SW 1271 (cell line): ENCODE measurements at regions not wholly inside any gene's neighbourhood (a gene's known extent, or its start where the extent isn't known, plus 50 kb on each side); places are given as distances from the start of the nearest gene placed in this dataset.
"Not testable (repeated sequence)": the region's sequence is repeated elsewhere in the genome, so short reads cannot be mapped to it uniquely, and the experiment has no call there.

Source experiments
- DNase-seq, 2 experiments: peaks; one replicate each; lab custom pipeline; 2025; lab: John Stamatoyannopoulos, UW

DNA sequence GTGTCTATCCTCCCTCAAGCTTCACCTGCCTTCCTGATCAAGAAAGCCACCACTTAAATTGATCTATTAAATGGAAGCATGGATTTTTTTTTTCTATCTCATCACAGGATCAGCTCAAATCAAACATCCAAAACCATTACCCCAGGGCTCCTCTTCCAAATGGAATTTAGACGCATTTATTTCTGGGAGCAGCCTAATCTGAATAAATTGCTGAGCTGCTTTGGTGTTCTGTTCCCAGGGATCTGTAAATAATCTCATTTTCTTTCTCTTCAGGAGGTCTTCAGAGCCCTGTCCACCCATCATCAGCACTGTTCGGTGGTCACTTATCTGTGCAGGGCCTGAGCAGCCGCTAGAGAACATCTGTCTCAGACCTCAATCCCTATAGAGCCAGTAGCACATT lies 695.4 kb upstream of the TMEM132C start:
- DNase-seq, result no peak

DNA sequence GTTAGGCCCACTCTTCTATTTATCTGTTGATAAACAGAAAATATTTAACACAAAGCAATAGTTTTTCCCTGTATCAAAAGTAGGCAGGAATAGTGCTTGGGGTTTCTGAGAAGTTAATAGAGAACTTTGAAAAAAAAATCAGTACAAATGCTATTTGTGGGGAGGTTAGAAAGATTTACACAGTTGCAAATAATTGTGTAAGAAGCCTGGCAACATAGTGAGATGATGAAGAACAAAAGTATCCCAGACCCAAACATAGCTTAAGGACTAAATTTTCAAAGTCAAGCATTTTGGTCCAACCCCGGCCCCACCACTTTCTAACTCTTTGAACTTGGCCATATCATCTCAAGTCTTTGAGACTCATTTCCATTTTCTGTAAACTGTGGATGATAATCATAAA lies 687.5 kb upstream of the TMEM132C start:
- no peak for DNase-seq

DNA sequence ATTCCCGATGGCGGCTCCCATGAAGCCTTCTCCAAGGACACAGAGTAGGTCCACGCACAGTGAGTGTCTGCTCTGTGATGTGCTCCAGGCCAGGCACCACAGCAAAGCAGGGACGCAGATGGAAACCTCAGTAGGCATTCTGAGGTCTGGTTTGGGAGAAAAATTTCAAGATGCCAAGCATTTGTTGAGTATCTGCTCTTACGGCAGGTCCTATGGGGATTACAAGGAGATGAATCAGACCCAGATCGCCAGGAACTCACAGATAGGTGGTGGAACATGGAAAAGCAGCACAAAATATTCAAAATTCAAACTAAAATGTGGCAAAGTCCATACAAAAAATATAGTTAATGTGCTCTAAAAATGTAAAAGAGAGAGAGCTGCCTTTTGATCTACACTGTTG lies 684.9 kb upstream of the TMEM132C start:
- no peak for DNase-seq

DNA sequence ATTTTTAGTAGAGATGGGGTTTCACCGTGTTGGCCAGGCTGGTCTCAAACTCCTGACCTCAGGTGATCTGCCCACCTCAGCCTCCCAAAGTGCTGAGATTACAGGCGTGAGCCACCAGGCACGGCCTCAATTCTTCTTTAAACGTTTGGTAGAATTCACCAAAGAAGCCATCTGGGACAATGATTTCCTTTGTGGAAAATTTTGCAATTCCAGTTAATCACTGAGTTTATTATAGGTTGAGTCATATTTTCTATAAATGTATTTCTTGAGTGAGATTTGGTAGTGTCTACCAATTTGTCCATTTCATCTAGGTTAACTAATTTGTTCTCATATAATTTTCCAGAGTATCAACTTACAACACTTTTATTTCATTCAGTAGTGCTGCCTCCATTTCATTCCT lies 683.9 kb upstream of the TMEM132C start:
- no peak for DNase-seq

DNA sequence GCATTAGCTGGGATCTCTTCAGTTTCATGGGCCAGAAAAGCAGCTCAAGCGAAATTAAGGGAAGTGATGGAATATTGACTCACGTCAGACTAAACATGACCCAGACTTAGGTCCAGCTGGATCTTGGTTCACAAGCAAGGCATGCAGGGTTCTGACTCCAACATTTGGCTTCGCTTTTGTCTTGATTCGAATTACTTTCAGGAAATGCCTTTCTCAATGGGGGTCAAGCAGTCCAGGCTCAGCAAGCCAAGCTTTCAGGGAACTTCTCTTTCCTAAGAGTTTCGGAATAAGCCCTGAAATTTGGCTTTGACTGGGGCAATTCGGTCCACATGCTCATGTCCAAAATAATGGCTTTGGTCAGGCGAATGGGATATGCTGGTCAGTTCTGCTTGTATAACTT lies 678.7 kb upstream of the TMEM132C start:
- no peak for DNase-seq

DNA sequence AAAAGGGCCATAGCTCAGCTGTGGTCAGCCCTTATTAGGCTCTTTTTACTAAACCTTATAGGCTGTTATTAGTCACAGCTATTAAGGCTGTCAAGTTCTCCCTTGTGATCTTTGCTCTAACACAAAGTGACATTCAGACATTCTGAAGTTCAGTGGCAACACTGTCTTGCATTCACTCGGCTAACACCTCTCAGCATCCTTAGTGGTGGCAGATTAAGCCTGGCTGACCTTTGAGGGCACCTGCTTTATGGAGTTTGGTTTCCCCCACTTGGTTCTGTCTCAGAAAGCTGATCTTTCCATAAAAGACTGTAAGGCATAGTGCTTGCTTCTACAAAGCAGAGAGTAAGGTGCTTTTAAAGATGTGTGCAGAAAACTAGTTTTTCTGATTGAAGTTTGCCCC lies 677.4 kb upstream of the TMEM132C start:
- DNase-seq, result no peak

DNA sequence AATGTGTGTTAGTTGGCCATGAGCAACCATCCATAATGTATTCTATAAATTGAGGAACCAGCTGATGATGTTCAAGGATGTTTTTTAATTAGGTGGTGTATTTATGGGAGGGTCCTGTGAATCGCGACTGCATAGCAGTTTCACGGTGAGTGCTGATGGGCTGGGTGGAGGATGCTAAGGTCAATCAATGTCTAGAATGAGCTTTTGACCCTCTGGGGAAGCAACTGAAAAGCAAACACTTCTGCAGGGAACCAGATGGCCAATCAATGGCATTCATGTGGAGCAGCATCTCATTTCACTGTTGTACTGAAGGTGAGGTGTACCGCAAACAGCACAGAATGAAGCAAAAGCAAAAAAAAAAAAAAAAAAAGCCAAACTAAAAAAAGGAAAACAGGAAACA lies 676.1 kb upstream of the TMEM132C start:
- no peak for DNase-seq

DNA sequence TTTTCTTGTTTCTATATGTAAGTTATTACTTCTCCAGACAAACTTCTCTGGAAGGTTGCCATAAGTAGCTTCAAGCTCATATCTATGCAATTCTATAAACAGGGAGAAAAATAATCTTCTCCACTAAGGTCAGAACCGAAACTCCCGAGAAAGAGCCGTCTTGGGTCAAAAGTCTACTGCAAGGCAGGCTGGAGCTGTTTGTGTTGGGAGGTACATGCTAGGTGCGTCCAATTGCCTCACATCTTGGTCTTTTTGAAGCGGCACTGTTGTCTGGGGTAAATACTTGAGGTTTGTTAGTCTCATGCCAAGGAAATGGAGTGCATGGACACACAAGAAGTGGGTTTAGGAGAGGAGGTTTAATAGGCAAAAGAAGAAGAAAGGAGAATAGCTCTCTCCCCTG lies 674.7 kb upstream of the TMEM132C start:
- DNase-seq, result no peak

DNA sequence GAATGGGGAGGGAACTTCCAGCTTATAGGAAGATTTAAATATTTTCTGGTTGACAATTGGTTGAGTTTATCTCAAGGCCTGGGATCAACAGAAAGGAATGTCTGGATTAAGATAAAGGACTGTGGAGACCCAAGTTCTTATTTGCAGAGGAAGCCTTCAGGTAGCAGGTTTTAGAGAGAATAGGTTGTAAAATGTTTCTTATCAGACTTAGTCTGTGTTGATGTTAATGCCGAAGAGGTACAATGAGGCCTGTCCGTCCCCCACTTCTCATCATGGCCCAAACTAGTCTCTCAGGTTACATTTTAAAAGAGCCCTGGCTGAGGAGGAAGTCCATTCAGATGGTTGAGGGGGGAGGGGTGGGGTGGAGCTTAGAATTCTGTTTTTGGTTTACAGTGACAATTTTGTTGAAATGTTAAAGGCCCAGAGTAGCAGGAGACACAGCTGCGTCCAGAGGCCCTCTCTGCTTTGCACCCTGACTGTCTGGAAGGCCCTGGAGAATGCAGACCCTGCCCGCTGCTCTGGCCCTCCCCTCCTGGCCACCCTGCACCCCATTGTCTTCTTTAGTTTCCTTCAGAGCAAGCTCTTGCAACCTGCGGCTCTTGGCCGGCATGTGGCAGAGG lies 672.5 kb upstream of the TMEM132C start:
- DNase-seq, result no peak

DNA sequence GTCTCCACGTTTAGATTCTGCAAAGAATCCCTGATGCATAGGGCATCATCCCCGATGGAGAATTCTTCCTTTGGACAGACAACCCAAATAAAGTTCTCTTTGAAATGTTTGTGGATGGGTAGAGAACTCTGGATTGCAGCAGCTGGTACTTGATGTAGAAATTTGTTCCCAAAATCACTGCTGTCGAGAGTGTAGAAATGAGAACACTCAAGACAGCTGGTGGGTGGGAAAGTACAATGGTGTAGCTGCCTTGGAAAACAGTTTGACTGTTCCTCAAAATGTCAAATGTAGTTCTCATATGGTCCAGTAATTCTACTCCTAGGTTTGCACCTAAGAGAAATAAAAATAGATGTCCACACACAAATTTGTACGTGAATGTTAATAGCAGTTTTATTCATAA lies 671.5 kb upstream of the TMEM132C start:
- no peak for DNase-seq

DNA sequence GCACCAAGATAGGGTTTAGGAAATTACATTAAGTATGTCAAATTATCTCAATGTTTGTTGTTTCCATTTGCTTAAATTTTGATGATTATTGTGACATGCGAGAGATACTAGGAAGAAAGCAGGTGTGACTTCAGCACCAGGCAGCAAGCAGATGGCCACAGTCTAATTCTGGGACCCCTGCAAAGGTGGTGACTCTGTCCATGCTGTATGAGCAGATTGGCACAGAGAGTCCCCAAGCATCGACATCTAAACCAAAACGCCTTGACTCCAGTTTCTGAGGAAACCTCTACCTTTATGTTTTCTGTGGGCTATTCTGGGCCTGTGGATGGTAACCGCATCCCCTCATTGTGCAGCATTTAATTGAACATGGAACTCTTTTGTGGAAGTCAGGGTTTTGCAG lies 670.1 kb upstream of the TMEM132C start:
- DNase-seq, result no peak

DNA sequence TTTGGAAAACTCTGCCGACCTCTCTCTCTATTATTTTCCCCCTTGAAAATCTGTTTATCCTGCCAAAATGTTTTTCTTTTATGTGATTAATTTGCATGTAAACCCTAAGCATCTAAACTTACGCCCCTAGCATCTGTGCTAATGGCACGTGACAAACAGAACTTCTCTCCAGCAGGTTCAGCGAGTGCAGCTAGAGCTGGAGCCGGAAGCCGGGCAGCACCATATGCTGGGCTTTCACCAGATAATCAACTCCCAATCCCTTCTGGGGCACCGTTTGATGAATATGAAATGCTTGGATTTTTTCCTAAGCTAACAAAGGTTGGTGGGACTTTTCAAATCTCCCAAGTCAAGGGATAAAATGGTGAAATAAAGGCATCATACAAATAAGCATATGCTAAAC lies 667.5 kb upstream of the TMEM132C start:
- DNase-seq, result no peak

DNA sequence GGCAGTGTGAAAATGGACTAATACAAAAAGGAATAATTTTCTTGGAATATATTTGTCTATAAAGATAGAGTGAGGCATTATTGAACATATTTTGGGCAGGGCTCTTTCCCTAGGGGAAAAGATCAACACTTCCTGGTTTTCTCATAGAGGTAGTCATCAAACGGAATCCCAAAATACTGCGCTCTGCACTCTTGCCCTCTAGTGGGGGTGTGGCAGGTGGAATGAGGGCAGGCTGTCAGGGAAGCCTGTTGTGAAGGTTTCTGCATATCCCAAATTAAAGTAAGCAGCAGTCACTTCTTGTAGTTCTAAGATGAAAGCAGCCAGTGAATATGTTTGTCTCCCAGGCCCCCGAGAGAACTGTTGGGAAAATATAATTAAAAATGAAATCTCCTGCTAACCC lies 666.8 kb upstream of the TMEM132C start:
- DNase-seq, result no peak

DNA sequence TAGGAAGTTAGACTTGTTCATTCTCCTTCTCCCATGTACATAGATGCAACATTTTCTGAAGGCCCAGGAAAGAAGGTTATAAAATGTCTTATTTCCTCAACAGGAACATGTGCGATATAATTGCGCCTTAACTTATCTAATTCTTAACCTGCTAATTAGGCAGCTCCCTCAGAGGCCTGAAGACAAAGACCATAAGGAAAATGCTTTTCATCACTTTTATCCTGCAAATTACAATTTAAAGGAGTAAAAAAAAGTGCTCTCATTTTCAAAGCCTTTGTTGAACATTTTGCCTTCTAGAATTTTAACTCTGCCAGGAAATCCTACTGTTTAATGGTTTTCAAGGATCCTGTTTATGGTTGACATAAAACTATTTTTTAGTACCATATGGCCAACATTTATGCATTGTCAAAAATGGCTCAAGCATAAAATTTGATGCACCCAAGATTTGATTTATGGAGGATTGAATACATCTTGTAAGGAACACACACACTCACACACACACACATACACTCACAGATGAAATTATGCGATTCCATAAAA lies 660.4 kb upstream of the TMEM132C start:
- no peak for DNase-seq

DNA sequence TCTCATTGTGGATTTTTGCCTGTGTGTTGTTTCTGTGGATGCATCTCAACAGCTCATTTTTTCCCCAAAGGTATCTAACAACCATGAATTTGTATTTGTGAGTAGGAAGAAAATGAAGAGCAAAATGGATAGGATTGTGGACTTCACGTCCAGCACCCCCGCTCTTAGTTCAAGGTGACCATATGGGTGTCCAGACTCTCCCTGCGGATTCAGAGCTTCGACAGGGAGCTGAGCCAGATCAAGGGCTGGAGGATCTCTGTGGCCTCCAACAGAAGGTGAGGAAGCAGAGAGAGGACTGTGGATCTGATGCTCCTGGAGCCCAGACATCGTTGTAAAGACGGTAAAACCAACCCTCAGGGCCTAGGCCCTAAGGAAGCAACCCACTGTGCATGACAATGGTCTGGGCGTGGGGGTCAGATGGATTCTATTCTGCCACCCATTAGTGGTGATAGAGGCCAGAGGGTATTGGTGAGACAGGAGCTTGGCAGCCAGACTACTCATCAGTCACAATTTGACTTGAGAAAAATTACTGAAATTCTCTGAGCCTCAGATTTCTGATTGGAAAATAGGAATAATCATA lies 659.7 kb upstream of the TMEM132C start:
- DNase-seq, result no peak

DNA sequence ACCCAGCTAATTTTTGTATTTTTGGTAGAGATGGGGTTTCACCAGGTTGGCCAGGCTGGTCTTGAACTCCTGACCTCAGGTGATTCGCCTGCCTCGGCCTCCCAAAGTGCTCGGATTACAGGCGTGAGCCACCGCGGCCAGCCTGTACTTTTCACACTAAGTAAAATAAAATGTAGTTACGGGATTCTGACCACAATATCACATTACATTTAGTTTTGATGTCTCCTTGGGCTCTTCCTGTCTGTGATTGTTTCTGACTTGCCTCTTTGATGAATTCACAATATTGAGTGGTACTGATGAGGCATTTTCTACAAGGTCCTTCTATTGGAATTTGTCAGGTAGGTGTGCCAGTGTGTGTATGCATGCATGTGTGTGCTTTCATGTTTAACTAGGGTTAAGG lies 658.6 kb upstream of the TMEM132C start:
- not testable (repeated sequence) for DNase-seq

DNA sequence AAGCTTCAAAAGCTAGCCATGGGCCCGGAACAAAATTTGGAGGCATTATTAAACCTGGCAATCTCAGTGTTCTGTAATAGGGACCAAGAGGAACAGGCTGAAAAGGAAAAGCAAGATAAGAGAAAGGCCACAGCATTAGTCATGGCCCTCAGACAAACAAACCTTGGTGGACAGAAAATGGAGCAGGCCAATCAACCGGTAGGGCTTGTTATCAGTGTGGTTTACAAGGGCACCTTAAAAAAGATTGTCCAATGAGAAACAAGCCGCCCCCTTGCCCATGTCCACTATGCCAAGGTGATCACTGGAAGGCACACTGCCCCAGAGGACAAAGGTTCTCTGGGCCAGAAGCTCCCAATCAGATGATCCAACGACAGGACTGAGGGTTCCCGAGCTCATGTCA lies 653.9 kb upstream of the TMEM132C start:
- no peak for DNase-seq

DNA sequence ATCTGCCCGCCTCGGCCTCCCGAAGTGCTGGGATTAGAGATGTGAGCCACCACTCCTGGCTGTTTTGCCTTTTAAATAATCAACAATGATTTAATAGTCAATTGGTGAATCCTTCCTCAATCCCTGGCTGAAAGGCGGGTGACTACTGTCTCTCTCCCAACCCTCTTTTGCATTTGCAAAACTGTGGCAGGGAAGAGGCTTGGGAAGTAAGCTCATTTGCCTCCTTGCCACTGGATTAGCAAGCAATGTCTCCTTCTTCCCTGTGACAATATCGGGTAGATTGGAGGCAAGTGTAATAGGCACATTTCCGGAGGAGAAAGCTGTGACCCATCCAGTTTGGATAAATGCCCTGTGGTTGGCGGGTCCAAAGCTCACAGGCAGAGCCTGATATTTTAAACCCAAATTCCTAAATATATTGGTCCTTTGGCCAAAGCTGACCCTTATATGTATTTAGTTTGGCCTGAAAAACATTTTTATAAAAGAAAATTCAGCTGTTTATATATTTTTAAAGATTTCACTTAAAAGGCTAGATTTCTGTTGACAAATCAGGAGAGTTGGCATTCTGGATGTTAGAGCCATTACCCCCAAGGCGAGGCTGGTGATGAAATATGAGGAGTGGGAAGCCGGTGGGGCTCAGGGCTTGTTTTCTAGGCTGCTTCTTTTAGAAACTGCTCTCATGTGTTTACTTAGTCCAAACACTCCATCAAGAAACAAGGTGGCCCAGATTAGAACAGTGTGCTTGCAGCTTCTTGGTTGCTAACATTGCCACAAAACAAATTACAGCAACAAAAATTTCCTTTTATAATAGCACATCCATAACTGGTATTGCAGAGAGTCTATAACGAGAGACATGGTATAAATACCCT lies 646.9 kb upstream of the TMEM132C start:
- DNase-seq, result no peak

DNA sequence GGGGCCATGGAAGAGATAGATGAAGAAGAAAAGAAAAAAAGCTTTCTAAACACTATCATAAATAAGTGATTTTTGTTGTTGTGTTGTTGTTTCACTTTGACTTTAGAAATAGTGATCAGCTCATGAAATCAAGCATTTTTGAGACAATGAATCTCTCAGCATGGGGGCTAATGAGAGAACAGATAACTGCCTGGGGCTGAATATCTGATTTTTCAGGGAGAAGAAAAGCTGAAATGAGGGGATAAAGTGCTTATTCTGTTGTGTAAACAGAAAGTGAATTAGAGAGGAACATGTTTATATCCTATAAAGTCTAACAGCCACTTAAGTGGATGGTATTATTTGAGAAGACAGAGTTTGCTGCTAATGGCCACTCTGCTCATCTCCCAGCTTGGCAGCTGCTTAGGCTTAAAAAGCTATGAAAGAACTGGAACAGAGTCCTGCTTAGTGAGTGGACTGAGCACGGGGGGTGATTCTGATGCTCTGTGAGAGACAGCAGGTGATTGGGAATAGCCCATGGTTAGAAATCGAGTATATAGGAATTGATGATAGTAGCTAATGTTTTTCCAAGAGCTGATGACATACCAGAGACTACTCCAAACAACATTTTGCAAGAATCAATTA lies 646.1 kb upstream of the TMEM132C start:
- DNase-seq, result no peak

DNA sequence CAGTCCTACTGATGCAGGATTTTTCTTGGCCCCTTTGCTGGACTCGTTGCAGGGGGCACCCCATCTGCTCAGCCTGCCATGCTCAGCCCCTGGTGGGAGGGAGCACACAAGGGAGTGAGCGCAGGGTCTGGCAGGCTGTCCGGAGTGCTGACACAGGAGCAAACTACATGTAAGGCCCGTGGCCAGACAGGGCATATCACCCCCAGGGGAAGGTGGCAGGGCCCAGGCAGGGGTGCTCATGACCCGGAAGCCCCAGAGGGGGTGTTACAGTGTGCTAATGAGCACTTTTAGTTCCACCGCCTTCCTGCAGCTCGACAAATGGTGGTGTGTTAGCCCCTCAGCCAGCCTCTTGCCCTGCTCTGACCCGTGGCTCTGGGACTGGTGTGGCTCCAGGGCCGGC lies 645.6 kb upstream of the TMEM132C start:
- no peak for DNase-seq

DNA sequence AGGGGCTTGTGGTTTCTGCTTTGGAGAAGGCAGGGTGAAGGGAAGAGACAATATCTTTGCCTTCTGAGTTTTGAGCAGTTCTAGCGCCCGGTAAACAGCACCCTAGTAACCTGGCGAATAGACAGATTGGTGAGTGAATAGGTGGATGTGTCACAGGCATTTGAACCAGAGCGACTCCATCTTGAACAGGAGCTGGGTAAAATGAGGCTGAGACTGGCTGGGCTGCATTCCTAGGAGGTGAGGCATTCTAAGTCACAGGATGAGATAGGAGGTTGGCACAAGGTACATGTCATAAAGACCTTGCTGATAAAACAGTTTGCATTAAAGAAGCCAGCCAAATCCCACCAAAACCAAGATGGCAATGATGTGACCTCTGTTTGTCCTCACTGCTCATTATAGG lies 643.6 kb upstream of the TMEM132C start:
- DNase-seq, result no peak

DNA sequence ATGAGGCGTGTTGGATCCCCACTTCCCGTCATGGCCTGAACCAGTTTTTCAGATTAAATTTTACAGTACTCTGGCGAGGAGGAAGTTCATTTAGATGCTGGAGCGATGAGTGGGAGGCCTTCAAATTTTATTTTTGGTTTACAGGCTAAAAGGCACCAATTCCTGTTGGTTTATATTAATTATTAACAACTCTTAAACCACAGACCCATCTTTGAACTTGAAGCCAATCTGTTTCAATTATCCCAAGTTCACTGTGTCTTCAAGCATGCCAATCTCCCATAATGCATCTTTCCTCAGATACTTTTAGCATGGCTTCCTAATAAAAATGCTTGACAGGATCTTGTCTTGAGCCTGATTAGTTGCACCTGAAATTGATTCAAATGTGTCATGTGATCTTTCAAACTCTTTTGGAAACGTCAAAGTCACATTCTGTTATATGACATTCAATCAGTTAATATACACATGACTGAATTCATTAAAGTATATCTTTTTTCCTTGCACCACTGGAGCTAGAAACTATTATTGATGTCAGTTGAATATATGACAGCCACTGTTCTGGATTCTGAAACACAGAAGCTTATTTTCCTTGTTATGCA lies 641.7 kb upstream of the TMEM132C start:
- no peak for DNase-seq
